Endothelial cell of umbilical vein (primary cell): ENCODE measurements at regions not wholly inside any gene's neighbourhood (a gene's known extent, or its start where the extent isn't known, plus 50 kb on each side); places are given as distances from the start of the nearest gene placed in this dataset.

ENCODE experiments used
- EZH2 ChIP-seq: IDR thresholded peaks from 2 replicates; pipeline ENCODE4 v1.6.1; 2012; ENCODE audit warnings: borderline replicate concordance, low read depth, mild to moderate bottlenecking, moderate library complexity, low read length, inconsistent platforms; ENCODE audit not compliant: severe bottlenecking
- FOS ChIP-seq: IDR thresholded peaks from 2 replicates; pipeline ENCODE4 v1.6.1; 2011; ENCODE audit warnings: mild to moderate bottlenecking, low read length, moderate library complexity, borderline replicate concordance; ENCODE audit not compliant: insufficient read depth
- GATA2 ChIP-seq: IDR thresholded peaks from 2 replicates; pipeline ENCODE4 v1.7.0; 2011; ENCODE audit warnings: low read depth, mild to moderate bottlenecking, moderate library complexity, mixed read lengths, low read length; ENCODE audit not compliant: insufficient read length, insufficient read depth
- JUN ChIP-seq: IDR thresholded peaks from 2 replicates; pipeline ENCODE4 v1.6.1; 2011; ENCODE audit warnings: borderline replicate concordance, low read depth; ENCODE audit not compliant: insufficient read length, insufficient read depth
- MYC ChIP-seq: IDR thresholded peaks from one replicate; pipeline ENCODE4 v1.6.1; 2011; ENCODE audit warnings: mild to moderate bottlenecking, low read depth, low read length
- POLR2A ChIP-seq: IDR thresholded peaks from 2 replicates; pipeline ENCODE4 v1.6.1; 2012; ENCODE audit warnings: low read depth, mild to moderate bottlenecking, control low read depth, low read length
- POLR2AphosphoS5 ChIP-seq: IDR thresholded peaks from 2 replicates; pipeline ENCODE4 v1.6.1; 2012; ENCODE audit warnings: low read depth, mild to moderate bottlenecking, control low read depth, low read length, moderate library complexity; ENCODE audit not compliant: insufficient read depth
- TF ChIP-seq, protein P1 (sequence below), 2 donors: IDR thresholded peaks; 1 replicate in 1 of 2; 2 replicates in 1 of 2; pipeline ENCODE4 v1.5.1; 2011; ENCODE audit warnings: low read length in 2 of 2, mild to moderate bottlenecking in 2 of 2, moderate library complexity in 2 of 2, control low read depth in 1 of 2, inconsistent platforms in 1 of 2, low read depth in 1 of 2; ENCODE audit not compliant: insufficient read depth in 1 of 2; ENCODE audit errors: extremely low read depth in 1 of 2
- TF ChIP-seq, protein P2 (sequence below): IDR thresholded peaks from 2 replicates; pipeline ENCODE4 v1.6.1; 2011; ENCODE audit not compliant: insufficient read depth, insufficient read length

DNA sequence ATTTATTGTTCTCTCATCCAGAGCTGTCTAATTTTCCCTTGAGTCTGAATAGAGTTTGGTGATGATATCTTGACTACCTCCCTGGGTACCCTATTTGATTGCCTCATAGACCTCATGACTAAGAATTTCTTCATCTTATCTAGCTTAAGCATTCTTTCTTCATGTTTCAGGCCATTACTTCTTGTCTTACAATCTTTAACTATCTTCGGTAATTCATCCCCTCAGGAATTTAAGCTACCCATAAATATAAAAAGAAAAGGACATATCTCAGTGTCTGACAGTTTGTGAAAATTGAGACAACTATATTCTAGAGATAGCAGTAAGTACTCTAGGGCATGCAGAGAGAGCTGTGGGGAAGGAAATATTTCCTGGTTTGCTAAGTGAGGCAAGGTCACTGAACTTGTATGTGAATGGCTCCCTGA lies 466.1 kb upstream of the GRID2 start:
- TF ChIP-seq, protein P1, sequence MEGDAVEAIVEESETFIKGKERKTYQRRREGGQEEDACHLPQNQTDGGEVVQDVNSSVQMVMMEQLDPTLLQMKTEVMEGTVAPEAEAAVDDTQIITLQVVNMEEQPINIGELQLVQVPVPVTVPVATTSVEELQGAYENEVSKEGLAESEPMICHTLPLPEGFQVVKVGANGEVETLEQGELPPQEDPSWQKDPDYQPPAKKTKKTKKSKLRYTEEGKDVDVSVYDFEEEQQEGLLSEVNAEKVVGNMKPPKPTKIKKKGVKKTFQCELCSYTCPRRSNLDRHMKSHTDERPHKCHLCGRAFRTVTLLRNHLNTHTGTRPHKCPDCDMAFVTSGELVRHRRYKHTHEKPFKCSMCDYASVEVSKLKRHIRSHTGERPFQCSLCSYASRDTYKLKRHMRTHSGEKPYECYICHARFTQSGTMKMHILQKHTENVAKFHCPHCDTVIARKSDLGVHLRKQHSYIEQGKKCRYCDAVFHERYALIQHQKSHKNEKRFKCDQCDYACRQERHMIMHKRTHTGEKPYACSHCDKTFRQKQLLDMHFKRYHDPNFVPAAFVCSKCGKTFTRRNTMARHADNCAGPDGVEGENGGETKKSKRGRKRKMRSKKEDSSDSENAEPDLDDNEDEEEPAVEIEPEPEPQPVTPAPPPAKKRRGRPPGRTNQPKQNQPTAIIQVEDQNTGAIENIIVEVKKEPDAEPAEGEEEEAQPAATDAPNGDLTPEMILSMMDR (IDR thresholded peaks at IDR 0.05; ENCODE audit: extremely low read depth in 1 of 2, insufficient read depth in 1 of 2, low read depth in 1 of 2, low read length in 2 of 2): no peak
- TF ChIP-seq POLR2AphosphoS5 (no peak), EZH2 (no peak), POLR2A (no peak), JUN (no peak), FOS (no peak), MYC (no peak), GATA2 (no peak)
- TF ChIP-seq, protein P2, sequence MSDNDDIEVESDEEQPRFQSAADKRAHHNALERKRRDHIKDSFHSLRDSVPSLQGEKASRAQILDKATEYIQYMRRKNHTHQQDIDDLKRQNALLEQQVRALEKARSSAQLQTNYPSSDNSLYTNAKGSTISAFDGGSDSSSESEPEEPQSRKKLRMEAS: no peak
